T-cell (primary cell): ENCODE measurements at regions not wholly inside any gene's neighbourhood (a gene's known extent, or its start where the extent isn't known, plus 50 kb on each side); places are given as distances from the start of the nearest gene placed in this dataset.

Experiments
- ATAC-seq, 4 experiments: fragments of 200-7000 bp in 3 of 4; fragments of 150-1000 bp in 1 of 4; cut with Tn5 transposase; replicated peaks in 1 of 4; 1 replicate in 3 of 4; 2 replicates in 1 of 4; pipeline ENCODE4 v1.10.0; 2021; ENCODE audit warnings: moderate library complexity in 3 of 4, mild to moderate bottlenecking in 2 of 4, moderate number of reproducible peaks in 1 of 4
- CTCF ChIA-PET, 2 donors: fragments of 300-600 bp; sonication (Branson Sonifier 250); formaldehyde crosslinking; loops; one replicate each; lab custom pipeline; 2022; ENCODE audit warnings: antibody characterized with exemption in 2 of 2; lab: Charles Lee
- POLR2A ChIA-PET, 2 donors: fragments of 300-600 bp; sonication (Branson Sonifier 250); formaldehyde crosslinking; loops; one replicate each; lab custom pipeline; 2022; ENCODE audit warnings: antibody characterized with exemption in 2 of 2; lab: Charles Lee
- DNase-seq, 35 experiments: peaks; one replicate each; pipeline versions ENCODE4 v3.0.0 to v3.0.0-alpha.2; 2013 to 2023
- H3K27ac ChIP-seq: one replicate; pipeline ENCODE4 v1.5.1; 2013; ENCODE audit warnings: low read length
- H3K27me3 ChIP-seq, 2 experiments: replicated peaks in 1 of 2; 1 replicate in 1 of 2; 2 replicates in 1 of 2; pipeline versions ENCODE4 v1.6.1 to v1.7.0; 2013; ENCODE audit warnings: low read length in 1 of 2, mixed read lengths in 1 of 2; ENCODE audit not compliant: control insufficient read depth in 2 of 2, insufficient read depth in 2 of 2; ENCODE audit errors: extremely low read depth in 1 of 2
- H3K36me3 ChIP-seq, 2 donors: 1 replicate in 1 of 2; 2 replicates in 1 of 2; pipeline versions ENCODE4 v1.6.1 to v1.7.0; 2013; ENCODE audit warnings: low read length in 1 of 2; ENCODE audit not compliant: control insufficient read depth in 2 of 2, insufficient read depth in 1 of 2; ENCODE audit errors: extremely low read depth in 1 of 2
- H3K4me1 ChIP-seq, 2 experiments: 1 replicate in 1 of 2; 2 replicates in 1 of 2; pipeline versions ENCODE4 v1.6.1 to v1.7.0; 2013; ENCODE audit warnings: low read length in 2 of 2, mixed read lengths in 1 of 2; ENCODE audit not compliant: insufficient read depth in 2 of 2, control insufficient read depth in 1 of 2; ENCODE audit errors: extremely low read depth in 1 of 2
- H3K4me3 ChIP-seq, 2 donors: 1 replicate in 1 of 2; 2 replicates in 1 of 2; pipeline versions ENCODE4 v1.5.1 to v1.7.0; 2013; ENCODE audit warnings: mild to moderate bottlenecking in 2 of 2, low read length in 1 of 2, moderate library complexity in 1 of 2; ENCODE audit not compliant: control insufficient read depth in 1 of 2; ENCODE audit errors: extremely low read depth in 1 of 2
- H3K9me3 ChIP-seq: 2 replicates; pipeline ENCODE4 v1.7.0; 2013
- H3K27ac Mint-ChIP-seq, 2 donors: one replicate each; pipeline ENCODE4 v1.8.0; 2020 to 2021; ENCODE audit warnings: mild to moderate bottlenecking in 2 of 2, mixed read lengths in 2 of 2
- H3K27me3 Mint-ChIP-seq, 2 donors: one replicate each; pipeline ENCODE4 v1.8.0; 2021 to 2022; ENCODE audit warnings: mixed read lengths in 2 of 2
- H3K36me3 Mint-ChIP-seq: one replicate; pipeline ENCODE4 v1.8.0; 2021; ENCODE audit warnings: mixed read lengths
- H3K4me1 Mint-ChIP-seq, 3 donors: one replicate each; pipeline ENCODE4 v1.8.0; 2020 to 2022; ENCODE audit warnings: mixed read lengths in 3 of 3, mild to moderate bottlenecking in 1 of 3
- H3K4me3 Mint-ChIP-seq, 3 donors: one replicate each; pipeline ENCODE4 v1.8.0; 2020 to 2022; ENCODE audit warnings: mild to moderate bottlenecking in 3 of 3, mixed read lengths in 3 of 3, moderate library complexity in 3 of 3
- H3K9me3 Mint-ChIP-seq, 3 donors: one replicate each; pipeline ENCODE4 v1.8.0; 2020 to 2022; ENCODE audit warnings: mixed read lengths in 3 of 3
- WGBS: methylation state at CpG from one replicate; pipeline ENCODE4 v1.1.5; 2013; ENCODE audit warnings: missing lambda C conversion rate; ENCODE audit not compliant: insufficient coverage; 5-methylcytosine and 5-hydroxymethylcytosine counted together

GRCh38 chr16:79784007-79784406 lies 183.5 kb upstream of the MAF start:
- Histone ChIP-seq H3K36me3 (no peaks in the 10 kb centered on the region), H3K4me3 (no peak overlapping the region), H3K27ac (no peak overlapping the region), H3K4me1 (no peaks in the 10 kb centered on the region), H3K9me3 (no peaks in the 10 kb centered on the region), H3K27me3 (no peaks in the 10 kb centered on the region)
- CTCF ChIA-PET: no interaction called here
- DNase-seq (no peak), ATAC-seq (no peak)
- H3K36me3 Mint-ChIP-seq: no peaks in the 10 kb centered on the region
- 100% methylated on average over 2 of the region's 5 CpGs for WGBS
- H3K27ac Mint-ChIP-seq: no peak overlapping the region
- POLR2A ChIA-PET: no interaction called here
- H3K9me3 Mint-ChIP-seq: no peaks in the 10 kb centered on the region
- no peaks in the 10 kb centered on the region for H3K27me3 Mint-ChIP-seq
- H3K4me3 Mint-ChIP-seq: no peak overlapping the region
- H3K4me1 Mint-ChIP-seq: no peaks in the 10 kb centered on the region

- Histone ChIP-seq H3K4me1 (no peaks in the 10 kb centered on the region), H3K4me3 (no peak overlapping the region), H3K36me3 (no peaks in the 10 kb centered on the region), H3K27ac (no peak overlapping the region), H3K9me3 (no peaks in the 10 kb centered on the region), H3K27me3 (peaks cover 0 to 2% of the 10 kb centered on the region in 2 experiments)
- H3K27me3 Mint-ChIP-seq: peaks cover 0 to 2% of the 10 kb centered on the region in 2 donors
- ATAC-seq: no peak
- no peak overlapping the region for H3K27ac Mint-ChIP-seq
- H3K4me1 Mint-ChIP-seq: no peaks in the 10 kb centered on the region
- CTCF ChIA-PET: no interaction called here
- DNase-seq: no peak
- no peaks in the 10 kb centered on the region for H3K9me3 Mint-ChIP-seq
- H3K4me3 Mint-ChIP-seq: no peak overlapping the region
- POLR2A ChIA-PET: no interaction called here
- H3K36me3 Mint-ChIP-seq: no peaks in the 10 kb centered on the region
These were observed 177.1 kb upstream of the MAF start for GRCh38 chr16:79777679-79778078.

GRCh38 chr16:79776243-79776847 lies 175.8 kb upstream of the MAF start:
- Mint-ChIP-seq H3K36me3 (no peaks in the 10 kb centered on the region), H3K4me3 (no peak overlapping the region), H3K27ac (no peak overlapping the region), H3K9me3 (no peaks in the 10 kb centered on the region), H3K4me1 (no peaks in the 10 kb centered on the region), H3K27me3 (peaks cover 0 to 2% of the 10 kb centered on the region in 2 donors)
- DNase-seq: no peak
- WGBS: 60% methylated on average over 4 of the region's 4 CpGs
- Histone ChIP-seq H3K4me1 (no peaks in the 10 kb centered on the region), H3K36me3 (no peaks in the 10 kb centered on the region), H3K4me3 (no peak overlapping the region), H3K9me3 (no peaks in the 10 kb centered on the region), H3K27me3 (peaks cover 0 to 2% of the 10 kb centered on the region in 2 experiments), H3K27ac (no peak overlapping the region)
- CTCF ChIA-PET: no interaction called here
- ATAC-seq: no peak
- POLR2A ChIA-PET: no interaction called here

GRCh38 chr16:79772784-79773183 lies 172.2 kb upstream of the MAF start:
- POLR2A ChIA-PET: no interaction called here
- peaks cover 15 to 30% (median 27%) of the 10 kb centered on the region in 3 donors for H3K4me1 Mint-ChIP-seq
- no peak overlapping the region for H3K27ac Mint-ChIP-seq
- no peak for DNase-seq
- Histone ChIP-seq H3K27ac (no peak overlapping the region), H3K4me3 (no peak overlapping the region), H3K36me3 (no peaks in the 10 kb centered on the region), H3K9me3 (no peaks in the 10 kb centered on the region), H3K4me1 (peaks cover 5 to 9% of the 10 kb centered on the region in 2 experiments), H3K27me3 (peaks cover 0 to 7% of the 10 kb centered on the region in 2 experiments)
- no peaks in the 10 kb centered on the region for H3K9me3 Mint-ChIP-seq
- CTCF ChIA-PET: no interaction called here
- H3K36me3 Mint-ChIP-seq: no peaks in the 10 kb centered on the region
- no peak for ATAC-seq
- no CpG with 5 or more reads among the region's 3 CpGs for WGBS
- no peak overlapping the region for H3K4me3 Mint-ChIP-seq
- peaks cover 0 to 12% of the 10 kb centered on the region in 2 donors for H3K27me3 Mint-ChIP-seq

GRCh38 chr16:79772048-79772447 lies 171.5 kb upstream of the MAF start:
- Mint-ChIP-seq H3K27me3 (peaks cover 0 to 12% of the 10 kb centered on the region in 2 donors), H3K9me3 (no peaks in the 10 kb centered on the region), H3K27ac (no peak overlapping the region), H3K4me1 (peaks cover 15 to 31% (median 27%) of the 10 kb centered on the region in 3 donors), H3K36me3 (no peaks in the 10 kb centered on the region), H3K4me3 (peak overlapping the region in 1 of 3 donors; percentile 14)
- CTCF ChIA-PET: no interaction called here
- H3K9me3 ChIP-seq: no peaks in the 10 kb centered on the region
- ATAC-seq: no peak
- DNase-seq: no peak
- no peaks in the 10 kb centered on the region for H3K36me3 ChIP-seq
- WGBS: no CpG with 5 or more reads among the region's 4 CpGs
- peaks cover 5 to 9% of the 10 kb centered on the region in 2 experiments for H3K4me1 ChIP-seq
- H3K27ac ChIP-seq: no peak overlapping the region
- H3K4me3 ChIP-seq: no peak overlapping the region
- POLR2A ChIA-PET: no interaction called here
- H3K27me3 ChIP-seq: peaks cover 0 to 4% of the 10 kb centered on the region in 2 experiments

GRCh38 chr16:79770244-79771064 lies 169.9 kb upstream of the MAF start:
- 5% methylated on average over 36 of the region's 59 CpGs for WGBS
- ChIA-PET CTCF (interaction anchor here (0.7 to 1.0 kb wide), 2 partner anchors 23 to 1323 kb away, joined by 3 read pairs; no protein-coding TSS in a partner anchor), POLR2A (interaction anchor here (0.5 to 0.8 kb wide), 4 partner anchors 44 to 1064 kb away, joined by 3 read pairs; no protein-coding TSS in a partner anchor)
- Mint-ChIP-seq H3K27me3 (peaks cover 0 to 11% of the 10 kb centered on the region in 2 donors), H3K36me3 (no peaks in the 10 kb centered on the region), H3K4me1 (peaks cover 15 to 31% (median 27%) of the 10 kb centered on the region in 3 donors), H3K27ac (peak overlapping the region in 1 of 2 donors; percentile 62), H3K9me3 (no peaks in the 10 kb centered on the region), H3K4me3 (peak overlapping the region; percentile 82 to 89 (median 85))
- H3K4me1 ChIP-seq: peaks cover 5 to 9% of the 10 kb centered on the region in 2 experiments
- H3K27ac ChIP-seq: no peak overlapping the region
- ATAC-seq (peak; percentile 84 to 98 (median 94)), DNase-seq (peak; percentile 2 to 80 (median 35))
- H3K4me3 ChIP-seq: peak overlapping the region; percentile 63 to 70
- H3K36me3 ChIP-seq: no peaks in the 10 kb centered on the region
- H3K9me3 ChIP-seq: no peaks in the 10 kb centered on the region
- H3K27me3 ChIP-seq: peaks cover 0 to 4% of the 10 kb centered on the region in 2 experiments
